HG03095 (cell line): ENCODE measurements at regions not wholly inside any gene's neighbourhood (a gene's known extent, or its start where the extent isn't known, plus 50 kb on each side); places are given as distances from the start of the nearest gene placed in this dataset.
"Not testable (repeated sequence)": the region's sequence is repeated elsewhere in the genome, so short reads cannot be mapped to it uniquely, and the experiment has no call there.

Experiments
- ATAC-seq: cut with Tn5 transposase; IDR thresholded peaks from one replicate; pipeline ENCODE4 v1.9.1; 2021; ENCODE audit warnings: moderate library complexity; ENCODE audit not compliant: unreplicated experiment

GRCh38 chr2:144625626-144626025 lies 105.7 kb upstream of the ZEB2 start:
- no peak for ATAC-seq

GRCh38 chr2:144625226-144625625 lies 105.3 kb upstream of the ZEB2 start:
- ATAC-seq = no peak

- no peak for ATAC-seq
Observed at GRCh38 chr2:144624451-144624850, 104.5 kb upstream of the ZEB2 start.

GRCh38 chr2:144622373-144622772 lies 102.5 kb upstream of the ZEB2 start:
- ATAC-seq = not testable (repeated sequence)

GRCh38 chr2:144621266-144621665 lies 101.3 kb upstream of the ZEB2 start:
- ATAC-seq = no peak

- no peak for ATAC-seq
Observed at GRCh38 chr2:144619760-144620159, 99.8 kb upstream of the ZEB2 start.

- not testable (repeated sequence) for ATAC-seq
Observed at GRCh38 chr2:144617171-144617570, 97.3 kb upstream of the ZEB2 start.

GRCh38 chr2:144615866-144616565 lies 96.1 kb upstream of the ZEB2 start:
- no peak for ATAC-seq

- no peak for ATAC-seq
Observed at GRCh38 chr2:144607891-144608521, 88.1 kb upstream of the ZEB2 start.

GRCh38 chr2:144607099-144607498 lies 87.2 kb upstream of the ZEB2 start:
- no peak for ATAC-seq

GRCh38 chr2:144606466-144607095 lies 86.7 kb upstream of the ZEB2 start:
- ATAC-seq = no peak

GRCh38 chr2:144605231-144605840 lies 85.4 kb upstream of the ZEB2 start:
- no peak for ATAC-seq

- no peak for ATAC-seq
Observed at GRCh38 chr2:144603334-144603733, 83.4 kb upstream of the ZEB2 start.

- ATAC-seq = no peak
Observed at GRCh38 chr2:144598906-144599305, 79.0 kb upstream of the ZEB2 start.

- ATAC-seq = no peak
Observed at GRCh38 chr2:144597894-144598593, 78.1 kb upstream of the ZEB2 start.

GRCh38 chr2:144597388-144597787 lies 77.5 kb upstream of the ZEB2 start:
- no peak for ATAC-seq

- ATAC-seq = no peak
Observed at GRCh38 chr2:144596073-144596871, 76.4 kb upstream of the ZEB2 start.

GRCh38 chr2:144595686-144596072 lies 75.8 kb upstream of the ZEB2 start:
- ATAC-seq = no peak

GRCh38 chr2:144595279-144595678 lies 75.4 kb upstream of the ZEB2 start:
- no peak for ATAC-seq

- ATAC-seq = no peak
Observed at GRCh38 chr2:144593803-144594202, 73.9 kb upstream of the ZEB2 start.
